ENCODE measurements at regions not wholly inside any gene's neighbourhood (a gene's known extent, or its start where the extent isn't known, plus 50 kb on each side); places are given as distances from the start of the nearest gene placed in this dataset.

- no peak overlapping the region for H3K4me3 ChIP-seq (ENCODE audit: low read length)
- H3K9me3 ChIP-seq (ENCODE audit: low read length): no peaks in the 10 kb centered on the region
- no peak overlapping the region for H3K4me2 ChIP-seq (ENCODE audit: low read length)
- no peaks in the 10 kb centered on the region for H3F3A ChIP-seq (ENCODE audit: insufficient read depth, low read length, poor library complexity, severe bottlenecking)
- H3K27ac ChIP-seq (ENCODE audit: low read length): no peak overlapping the region
- no peaks in the 10 kb centered on the region for H4K20me1 ChIP-seq (ENCODE audit: insufficient read depth)
- H2AFZ ChIP-seq (ENCODE audit: low read depth, low read length): no peak overlapping the region
- H3K27me3 ChIP-seq (ENCODE audit: insufficient read depth, low read depth, low read length): no peaks in the 10 kb centered on the region
- no peaks in the 10 kb centered on the region for H3K9me2 ChIP-seq (ENCODE audit: insufficient read depth, low read length)
- no peaks in the 10 kb centered on the region for H3K36me3 ChIP-seq (ENCODE audit: insufficient read depth, low read length)
- no peaks in the 10 kb centered on the region for H3K79me2 ChIP-seq (replicated peaks; ENCODE audit: insufficient read depth, low read length)
- no peak overlapping the region for H3K9ac ChIP-seq (ENCODE audit: low read length)
- TF ChIP-seq POLR2AphosphoS5 (IDR thresholded peaks at IDR 0.05): no peak
- TF ChIP-seq TAF1 (IDR thresholded peaks at IDR 0.05; ENCODE audit: low read depth): no peak
- TF ChIP-seq SMC3 (conservative IDR thresholded peaks at IDR 0.05; ENCODE audit: poor library complexity): no peak
- TF ChIP-seq RAD21 (conservative IDR thresholded peaks at IDR 0.05): no peak
- no peak for TF ChIP-seq EZH2 (IDR thresholded peaks at IDR 0.05; ENCODE audit: borderline replicate concordance, insufficient read depth, low read length, poor library complexity, severe bottlenecking)
Measured at GRCh38 chr10:131674130-131674529, 226.7 kb upstream of the PPP2R2D start.

GRCh38 chr10:131675104-131675503 lies 225.7 kb upstream of the PPP2R2D start:
- Histone ChIP-seq H3K27me3 (ENCODE audit: insufficient read depth, low read depth, low read length) (no peaks in the 10 kb centered on the region), H2AFZ (ENCODE audit: low read depth, low read length) (no peak overlapping the region), H3K9me2 (ENCODE audit: insufficient read depth, low read length) (no peaks in the 10 kb centered on the region), H3K9ac (ENCODE audit: low read length) (no peak overlapping the region), H3K27ac (ENCODE audit: low read length) (no peak overlapping the region), H3K79me2 (replicated peaks; ENCODE audit: insufficient read depth, low read length) (no peaks in the 10 kb centered on the region), H4K20me1 (ENCODE audit: insufficient read depth) (no peaks in the 10 kb centered on the region), H3F3A (ENCODE audit: insufficient read depth, low read length, poor library complexity, severe bottlenecking) (no peaks in the 10 kb centered on the region), H3K4me2 (ENCODE audit: low read length) (no peak overlapping the region), H3K4me3 (ENCODE audit: low read length) (no peak overlapping the region), H3K36me3 (ENCODE audit: insufficient read depth, low read length) (no peaks in the 10 kb centered on the region), H3K9me3 (ENCODE audit: low read length) (no peaks in the 10 kb centered on the region)
- TF ChIP-seq POLR2AphosphoS5 (IDR thresholded peaks at IDR 0.05) (no peak), EZH2 (IDR thresholded peaks at IDR 0.05; ENCODE audit: borderline replicate concordance, insufficient read depth, low read length, poor library complexity, severe bottlenecking) (no peak), SMC3 (conservative IDR thresholded peaks at IDR 0.05; ENCODE audit: poor library complexity) (no peak), MXI1 (conservative IDR thresholded peaks at IDR 0.05; ENCODE audit: poor library complexity, severe bottlenecking) (no peak), TAF1 (IDR thresholded peaks at IDR 0.05; ENCODE audit: low read depth) (no peak), CTCF (IDR thresholded peaks at IDR 0.05; ENCODE audit: poor library complexity, severe bottlenecking) (no peak), RAD21 (conservative IDR thresholded peaks at IDR 0.05) (no peak), REST (IDR thresholded peaks at IDR 0.05; ENCODE audit: borderline replicate concordance) (no peak), EP300 (conservative IDR thresholded peaks at IDR 0.05; ENCODE audit: poor library complexity, severe bottlenecking) (no peak)
